Heart left ventricle (tissue), 13 donors: ENCODE measurements at regions not wholly inside any gene's neighbourhood (a gene's known extent, or its start where the extent isn't known, plus 50 kb on each side); places are given as distances from the start of the nearest gene placed in this dataset.

Experiments used
- CTCF ChIP-seq, 12 donors: fragments of 200-600 bp; sonication (generic) in 4 of 12; IDR thresholded peaks; one replicate each; pipeline versions ENCODE4 v1.5.0 to v1.8.0; 2018 to 2022; ENCODE audit warnings: antibody characterized with exemption in 12 of 12, mild to moderate bottlenecking in 5 of 12
- POLR2A ChIP-seq, 2 donors: fragments of 450-650 bp; IDR thresholded peaks; one replicate each; pipeline ENCODE4 v1.6.1; 2017; ENCODE audit warnings: antibody characterized with exemption in 2 of 2, mild to moderate bottlenecking in 2 of 2, moderate library complexity in 2 of 2
- donor health status: ischemic (EF 13 %, LVEDD 7.1; RV severe dilation, severe dysfunction).
- donor health status: DM: no; HTN: yes; CAD: no.
- donor health status: DM: no; HTN: no; CAD: no.
- donor health status: ischemic (EF 25% LVEDD 6.9; RV normal size, moderate dysfunction).
- donor health status: ischemic (EF 25% LVEDD 5.7; RV mildly dilated, moderate dysfunction).
- donor health status: ischemic (EF 35%, LVEDD 5.7; RV mildly dilated, moderate dysfunction).
- donor health status: nonischemic (EF 11% LVEDD 7.7; RV severe dilation, severe dysfunction).
- donor health status: DM: yes; HTN: yes; CAD: no.
- donor health status: PGD.
- donor health status: ischemic (EF 29% LVEDD 5.4; RV normal size, mild dysfunction).
- donor health status: nonischemic (EF 23%, LVEDD 6.1; RV moderate dilation, normal function).

- no peak for TF ChIP-seq POLR2A (IDR thresholded peaks at IDR 0.05)
- TF ChIP-seq CTCF (IDR thresholded peaks at IDR 0.05), result no peak
Observed at GRCh38 chr18:45161850-45162249, 453.4 kb upstream of the SLC14A2 start.
